KMS-11 (cell line): ENCODE measurements at regions not wholly inside any gene's neighbourhood (a gene's known extent, or its start where the extent isn't known, plus 50 kb on each side); places are given as distances from the start of the nearest gene placed in this dataset.
"Not testable (repeated sequence)": the region's sequence is repeated elsewhere in the genome, so short reads cannot be mapped to it uniquely, and the experiment has no call there.

ENCODE experiments used
- H2AFZ ChIP-seq: fragments of 200-600 bp; sonication (generic); 2 replicates; pipeline ENCODE4 v1.6.1; 2016; ENCODE audit warnings: antibody characterized with exemption, mixed run types, low read depth
- H3K27ac ChIP-seq: fragments of 200-600 bp; sonication (generic); 2 replicates; pipeline ENCODE4 v1.6.1; 2016; ENCODE audit warnings: mild to moderate bottlenecking, mixed run types
- H3K27me3 ChIP-seq: fragments of 200-600 bp; sonication (generic); 2 replicates; pipeline ENCODE4 v1.6.1; 2017; ENCODE audit warnings: mild to moderate bottlenecking, low read depth, mixed run types, moderate library complexity; ENCODE audit not compliant: insufficient read depth
- H3K36me3 ChIP-seq: fragments of 200-600 bp; sonication (generic); 2 replicates; pipeline ENCODE4 v1.6.1; 2017; ENCODE audit warnings: mild to moderate bottlenecking, mixed run types; ENCODE audit not compliant: insufficient read depth
- H3K4me1 ChIP-seq: fragments of 200-600 bp; sonication (generic); 2 replicates; pipeline ENCODE4 v1.6.1; 2016; ENCODE audit warnings: mild to moderate bottlenecking, low read depth, mixed run types; ENCODE audit not compliant: poor library complexity, severe bottlenecking
- H3K4me2 ChIP-seq: fragments of 200-600 bp; sonication (generic); 2 replicates; pipeline ENCODE4 v1.7.0; 2016; ENCODE audit warnings: mild to moderate bottlenecking, mixed run types
- H3K4me3 ChIP-seq: fragments of 200-600 bp; sonication (generic); IDR thresholded peaks from 2 replicates; pipeline ENCODE4 v1.6.1; 2017; ENCODE audit warnings: low read depth, low read length, mixed read lengths; ENCODE audit not compliant: insufficient read depth
- H3K79me2 ChIP-seq: fragments of 200-600 bp; sonication (generic); 2 replicates; pipeline ENCODE4 v1.6.1; 2016; ENCODE audit warnings: low read depth, mixed run types; ENCODE audit not compliant: insufficient read depth
- H3K9ac ChIP-seq: fragments of 200-600 bp; sonication (generic); 2 replicates; pipeline ENCODE4 v1.6.1; 2016; ENCODE audit warnings: mild to moderate bottlenecking, mixed run types
- H4K20me1 ChIP-seq: fragments of 200-600 bp; sonication (generic); 2 replicates; pipeline ENCODE4 v1.6.1; 2016; ENCODE audit warnings: mild to moderate bottlenecking, mixed run types; ENCODE audit not compliant: insufficient read depth
- CTCF ChIP-seq: fragments of 200-600 bp; sonication (generic); conservative IDR thresholded peaks from 2 replicates; pipeline ENCODE4 v1.6.1; 2017; ENCODE audit warnings: low read depth, mild to moderate bottlenecking, antibody characterized with exemption, low read length, moderate library complexity, mixed read lengths

GRCh38 chr17:20787281-20787680, 207.8 kb downstream of the CDRT15L2 start:
- Histone ChIP-seq H3K79me2 (no peaks in the 10 kb centered on the region), H2AFZ (no peak overlapping the region), H3K4me3 (no peak overlapping the region), H4K20me1 (no peaks in the 10 kb centered on the region), H3K4me2 (no peak overlapping the region), H3K27me3 (no peaks in the 10 kb centered on the region), H3K36me3 (no peaks in the 10 kb centered on the region), H3K9ac (no peak overlapping the region), H3K4me1 (no peaks in the 10 kb centered on the region), H3K27ac (no peak overlapping the region)
- no peak for TF ChIP-seq CTCF

GRCh38 chr17:20791626-20792025, 212.1 kb downstream of the CDRT15L2 start:
- no peak overlapping the region for H3K9ac ChIP-seq
- H2AFZ ChIP-seq: no peak overlapping the region
- no peaks in the 10 kb centered on the region for H3K79me2 ChIP-seq
- no peak overlapping the region for H3K4me3 ChIP-seq
- TF ChIP-seq CTCF: no peak
- H3K4me2 ChIP-seq: no peak overlapping the region
- H4K20me1 ChIP-seq: no peaks in the 10 kb centered on the region
- H3K36me3 ChIP-seq: no peaks in the 10 kb centered on the region
- no peak overlapping the region for H3K27ac ChIP-seq
- H3K4me1 ChIP-seq: no peaks in the 10 kb centered on the region
- H3K27me3 ChIP-seq: no peaks in the 10 kb centered on the region

- not testable (repeated sequence) for H3K36me3 ChIP-seq, H3K79me2 ChIP-seq, H3K4me2 ChIP-seq, H3K27me3 ChIP-seq, H4K20me1 ChIP-seq, H2AFZ ChIP-seq, H3K4me1 ChIP-seq, H3K9ac ChIP-seq, H3K27ac ChIP-seq, H3K4me3 ChIP-seq
These were observed 215.0 kb downstream of the CDRT15L2 start for GRCh38 chr17:20794532-20794931.

- H3K27ac ChIP-seq: no peak overlapping the region
These were observed 217.8 kb downstream of the CDRT15L2 start for GRCh38 chr17:20797292-20797691.

GRCh38 chr17:20800146-20800545, 220.6 kb downstream of the CDRT15L2 start:
- no peak overlapping the region for H3K4me3 ChIP-seq
- H2AFZ ChIP-seq: no peak overlapping the region
- TF ChIP-seq CTCF: no peak
- no peak overlapping the region for H3K9ac ChIP-seq
- no peaks in the 10 kb centered on the region for H4K20me1 ChIP-seq
- no peak overlapping the region for H3K4me2 ChIP-seq
- H3K36me3 ChIP-seq: no peaks in the 10 kb centered on the region
- H3K27ac ChIP-seq: no peak overlapping the region
- H3K79me2 ChIP-seq: no peaks in the 10 kb centered on the region
- no peaks in the 10 kb centered on the region for H3K27me3 ChIP-seq
- H3K4me1 ChIP-seq: no peaks in the 10 kb centered on the region

More at GRCh38 chr17:20797292-20797691, 217.8 kb downstream of the CDRT15L2 start:
- Histone ChIP-seq H4K20me1 (no peaks in the 10 kb centered on the region), H3K4me3 (no peak overlapping the region), H3K36me3 (no peaks in the 10 kb centered on the region), H3K4me1 (no peaks in the 10 kb centered on the region), H3K27me3 (no peaks in the 10 kb centered on the region), H3K9ac (no peak overlapping the region), H3K4me2 (no peak overlapping the region), H3K79me2 (no peaks in the 10 kb centered on the region), H2AFZ (no peak overlapping the region)
- TF ChIP-seq CTCF: no peak
